KMS-11 (cell line): ENCODE measurements at regions not wholly inside any gene's neighbourhood (a gene's known extent, or its start where the extent isn't known, plus 50 kb on each side); places are given as distances from the start of the nearest gene placed in this dataset.
"Not testable (repeated sequence)": the region's sequence is repeated elsewhere in the genome, so short reads cannot be mapped to it uniquely, and the experiment has no call there.

Source experiments
- H2AFZ ChIP-seq: fragments of 200-600 bp; sonication (generic); 2 replicates; pipeline ENCODE4 v1.6.1; 2016; ENCODE audit warnings: antibody characterized with exemption, mixed run types, low read depth
- H3K27ac ChIP-seq: fragments of 200-600 bp; sonication (generic); 2 replicates; pipeline ENCODE4 v1.6.1; 2016; ENCODE audit warnings: mild to moderate bottlenecking, mixed run types
- H3K27me3 ChIP-seq: fragments of 200-600 bp; sonication (generic); 2 replicates; pipeline ENCODE4 v1.6.1; 2017; ENCODE audit warnings: mild to moderate bottlenecking, low read depth, mixed run types, moderate library complexity; ENCODE audit not compliant: insufficient read depth
- H3K36me3 ChIP-seq: fragments of 200-600 bp; sonication (generic); 2 replicates; pipeline ENCODE4 v1.6.1; 2017; ENCODE audit warnings: mild to moderate bottlenecking, mixed run types; ENCODE audit not compliant: insufficient read depth
- H3K4me1 ChIP-seq: fragments of 200-600 bp; sonication (generic); 2 replicates; pipeline ENCODE4 v1.6.1; 2016; ENCODE audit warnings: mild to moderate bottlenecking, low read depth, mixed run types; ENCODE audit not compliant: poor library complexity, severe bottlenecking
- H3K4me2 ChIP-seq: fragments of 200-600 bp; sonication (generic); 2 replicates; pipeline ENCODE4 v1.7.0; 2016; ENCODE audit warnings: mild to moderate bottlenecking, mixed run types
- H3K4me3 ChIP-seq: fragments of 200-600 bp; sonication (generic); IDR thresholded peaks from 2 replicates; pipeline ENCODE4 v1.6.1; 2017; ENCODE audit warnings: low read depth, low read length, mixed read lengths; ENCODE audit not compliant: insufficient read depth
- H3K79me2 ChIP-seq: fragments of 200-600 bp; sonication (generic); 2 replicates; pipeline ENCODE4 v1.6.1; 2016; ENCODE audit warnings: low read depth, mixed run types; ENCODE audit not compliant: insufficient read depth
- H3K9ac ChIP-seq: fragments of 200-600 bp; sonication (generic); 2 replicates; pipeline ENCODE4 v1.6.1; 2016; ENCODE audit warnings: mild to moderate bottlenecking, mixed run types
- H4K20me1 ChIP-seq: fragments of 200-600 bp; sonication (generic); 2 replicates; pipeline ENCODE4 v1.6.1; 2016; ENCODE audit warnings: mild to moderate bottlenecking, mixed run types; ENCODE audit not compliant: insufficient read depth
- CTCF ChIP-seq: fragments of 200-600 bp; sonication (generic); conservative IDR thresholded peaks from 2 replicates; pipeline ENCODE4 v1.6.1; 2017; ENCODE audit warnings: low read depth, mild to moderate bottlenecking, antibody characterized with exemption, low read length, moderate library complexity, mixed read lengths

GRCh38 chr2:51268191-51268590 is 236.3 kb upstream of the NRXN1 start:
- Histone ChIP-seq H3K79me2 (no peaks in the 10 kb centered on the region), H4K20me1 (no peaks in the 10 kb centered on the region), H3K27me3 (no peaks in the 10 kb centered on the region), H3K4me2 (no peak overlapping the region), H3K27ac (no peak overlapping the region), H2AFZ (no peak overlapping the region), H3K4me1 (no peaks in the 10 kb centered on the region), H3K4me3 (no peak overlapping the region), H3K36me3 (no peaks in the 10 kb centered on the region), H3K9ac (no peak overlapping the region)
- no peak for TF ChIP-seq CTCF

GRCh38 chr2:51265539-51265938 is 233.6 kb upstream of the NRXN1 start:
- TF ChIP-seq CTCF, result no peak
- H3K4me3 ChIP-seq, result no peak overlapping the region
- no peak overlapping the region for H3K27ac ChIP-seq
- H2AFZ ChIP-seq, result no peak overlapping the region
- no peak overlapping the region for H3K4me2 ChIP-seq
- no peaks in the 10 kb centered on the region for H3K4me1 ChIP-seq
- H3K79me2 ChIP-seq, result no peaks in the 10 kb centered on the region
- H4K20me1 ChIP-seq, result no peaks in the 10 kb centered on the region
- no peak overlapping the region for H3K9ac ChIP-seq
- H3K36me3 ChIP-seq, result no peaks in the 10 kb centered on the region
- no peaks in the 10 kb centered on the region for H3K27me3 ChIP-seq

- Histone ChIP-seq H3K9ac (no peak overlapping the region), H3K27me3 (no peaks in the 10 kb centered on the region), H3K4me2 (no peak overlapping the region), H4K20me1 (no peaks in the 10 kb centered on the region), H3K36me3 (no peaks in the 10 kb centered on the region), H3K4me3 (no peak overlapping the region), H3K79me2 (no peaks in the 10 kb centered on the region), H3K27ac (no peak overlapping the region), H2AFZ (no peak overlapping the region), H3K4me1 (no peaks in the 10 kb centered on the region)
- TF ChIP-seq CTCF, result no peak
These were observed 232.0 kb upstream of the NRXN1 start for GRCh38 chr2:51263951-51264350.

GRCh38 chr2:51263101-51263500 is 231.2 kb upstream of the NRXN1 start:
- not testable (repeated sequence) for H3K79me2 ChIP-seq, H3K4me3 ChIP-seq, H3K4me2 ChIP-seq, H3K27ac ChIP-seq, H3K27me3 ChIP-seq, H3K9ac ChIP-seq, H3K36me3 ChIP-seq, H2AFZ ChIP-seq, H4K20me1 ChIP-seq, H3K4me1 ChIP-seq

- Histone ChIP-seq H3K27me3 (no peaks in the 10 kb centered on the region), H2AFZ (no peak overlapping the region), H3K79me2 (no peaks in the 10 kb centered on the region), H4K20me1 (no peaks in the 10 kb centered on the region), H3K9ac (no peak overlapping the region), H3K36me3 (no peaks in the 10 kb centered on the region), H3K27ac (no peak overlapping the region), H3K4me2 (no peak overlapping the region), H3K4me3 (no peak overlapping the region), H3K4me1 (no peaks in the 10 kb centered on the region)
- TF ChIP-seq CTCF, result no peak
These were observed 226.4 kb upstream of the NRXN1 start for GRCh38 chr2:51258301-51258700.
